AG09309 (cell line): ENCODE measurements at regions not wholly inside any gene's neighbourhood (a gene's known extent, or its start where the extent isn't known, plus 50 kb on each side); places are given as distances from the start of the nearest gene placed in this dataset.
"Not testable (repeated sequence)": the region's sequence is repeated elsewhere in the genome, so short reads cannot be mapped to it uniquely, and the experiment has no call there.

Experiments
- DNase-seq: peaks from one replicate; pipeline ENCODE4 v3.0.0-alpha.2; 2010; ENCODE audit warnings: low read depth
- H3K4me3 ChIP-seq: 2 replicates; pipeline ENCODE4 v1.5.1; 2011; ENCODE audit warnings: mild to moderate bottlenecking, low read depth, low read length, moderate library complexity; ENCODE audit not compliant: control insufficient read depth
- CTCF ChIP-seq: IDR thresholded peaks from 2 replicates; pipeline ENCODE4 v1.5.1; 2011; ENCODE audit warnings: mild to moderate bottlenecking, low read depth, low read length, inconsistent platforms; ENCODE audit not compliant: insufficient read depth, control insufficient read depth; ENCODE audit errors: missing control alignments

DNA sequence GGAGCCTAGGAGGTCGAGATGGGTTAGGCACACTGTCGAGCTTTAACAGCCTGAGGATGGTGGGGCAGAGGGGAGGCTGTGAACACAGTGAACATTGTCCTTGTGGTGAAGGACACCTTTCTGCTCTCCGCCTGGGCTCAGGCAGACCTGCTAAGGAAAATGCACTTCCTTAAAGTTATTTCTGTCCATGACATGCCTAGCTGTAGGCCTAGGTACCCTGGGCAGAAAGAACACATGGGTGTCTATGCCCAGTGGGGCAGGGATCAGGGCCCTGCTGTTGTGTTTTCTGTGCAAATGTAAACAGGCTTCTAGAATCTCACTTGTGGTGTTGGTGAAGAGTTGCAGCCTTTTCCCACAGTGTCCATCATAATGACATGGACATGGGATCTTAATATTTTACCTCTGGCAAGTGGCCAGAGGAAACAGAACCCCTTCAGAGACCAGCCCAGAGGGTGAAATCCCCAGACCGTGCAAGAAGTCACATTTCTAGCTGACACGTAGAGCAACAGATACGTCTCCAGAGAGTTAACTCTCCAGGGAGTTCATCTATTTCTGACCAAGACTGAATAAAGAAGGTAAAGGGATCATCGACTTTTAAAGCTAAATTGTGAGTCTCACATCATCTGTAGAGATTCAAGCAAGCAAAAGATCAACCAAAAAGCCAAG, 79.2 kb downstream of the C9orf152 start:
- H3K4me3 ChIP-seq = no peak overlapping the region
- no peak for DNase-seq
- TF ChIP-seq CTCF = no peak

DNA sequence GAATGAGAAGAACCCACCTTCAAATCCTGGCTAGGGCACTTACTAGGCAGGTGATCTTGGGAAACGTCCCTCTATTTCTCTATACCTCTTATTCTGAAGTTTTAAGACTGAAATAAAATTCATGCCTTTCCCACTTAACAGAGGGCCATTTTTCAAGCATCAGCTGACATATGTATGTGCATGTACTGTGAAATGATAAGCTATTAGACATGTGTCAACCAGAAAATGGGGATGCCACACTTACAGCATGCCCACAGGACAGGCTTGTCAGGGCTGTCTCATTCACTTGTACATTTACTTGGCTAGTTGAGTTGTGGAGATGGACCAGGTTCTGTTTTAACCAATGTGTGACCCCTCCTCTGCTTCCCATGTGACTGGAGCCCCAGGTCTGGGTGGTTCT, 78.5 kb downstream of the C9orf152 start:
- no peak for DNase-seq
- TF ChIP-seq CTCF = no peak
- no peak overlapping the region for H3K4me3 ChIP-seq

GRCh38 chr9:110130211-110130610, 77.7 kb downstream of the C9orf152 start:
- H3K4me3 ChIP-seq = no peak overlapping the region
- DNase-seq = no peak
- no peak for TF ChIP-seq CTCF

DNA sequence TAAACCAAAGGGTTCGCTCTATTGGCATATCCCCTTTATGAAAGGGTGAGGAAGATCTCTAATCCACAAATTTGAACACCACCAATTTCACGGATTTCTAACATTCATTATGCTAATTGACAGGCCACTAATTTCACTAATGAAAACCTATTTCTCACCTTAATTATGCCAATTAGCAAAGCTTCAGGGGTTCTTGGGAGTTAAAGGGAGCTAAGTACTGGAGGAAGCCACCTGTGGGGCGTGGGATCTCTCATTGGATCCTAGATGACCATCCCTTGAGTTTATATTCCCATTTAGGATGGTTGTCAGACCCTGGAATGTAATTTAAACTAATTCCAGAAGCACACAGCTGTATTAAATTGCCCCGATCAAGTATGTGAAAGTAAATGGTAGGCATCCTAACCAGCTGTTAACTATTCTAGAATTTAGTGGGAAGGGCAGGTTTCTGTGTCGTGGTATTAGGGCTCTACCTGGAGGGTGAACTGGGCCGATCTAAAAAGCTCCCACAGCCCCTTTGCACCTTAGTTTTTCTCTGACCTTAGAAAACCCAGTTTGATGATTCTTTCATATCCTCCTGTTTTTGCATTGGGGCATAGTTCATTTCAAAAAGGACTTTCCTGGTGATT, 77.1 kb downstream of the C9orf152 start:
- DNase-seq = no peak
- TF ChIP-seq CTCF = no peak
- no peak overlapping the region for H3K4me3 ChIP-seq

DNA sequence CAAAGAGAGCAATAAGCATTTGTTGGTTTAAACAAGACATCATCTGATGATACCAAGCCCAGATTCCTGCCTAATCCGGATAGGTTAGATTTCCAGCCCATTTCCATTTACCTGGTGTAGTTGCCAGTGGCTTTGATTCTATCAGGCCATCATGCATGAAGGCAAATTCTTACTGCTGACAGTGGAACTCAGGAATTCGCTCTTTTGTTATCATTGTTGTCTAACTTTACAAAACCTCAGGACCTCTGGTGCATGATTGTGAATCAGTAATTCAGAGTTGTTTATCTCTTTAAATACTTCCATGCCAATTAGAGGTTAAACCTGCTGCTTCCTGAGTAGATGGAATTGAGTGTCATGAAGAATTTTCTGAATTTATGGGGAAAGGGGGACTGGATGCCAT, 76.5 kb downstream of the C9orf152 start:
- no peak for TF ChIP-seq CTCF
- no peak overlapping the region for H3K4me3 ChIP-seq
- DNase-seq = no peak

DNA sequence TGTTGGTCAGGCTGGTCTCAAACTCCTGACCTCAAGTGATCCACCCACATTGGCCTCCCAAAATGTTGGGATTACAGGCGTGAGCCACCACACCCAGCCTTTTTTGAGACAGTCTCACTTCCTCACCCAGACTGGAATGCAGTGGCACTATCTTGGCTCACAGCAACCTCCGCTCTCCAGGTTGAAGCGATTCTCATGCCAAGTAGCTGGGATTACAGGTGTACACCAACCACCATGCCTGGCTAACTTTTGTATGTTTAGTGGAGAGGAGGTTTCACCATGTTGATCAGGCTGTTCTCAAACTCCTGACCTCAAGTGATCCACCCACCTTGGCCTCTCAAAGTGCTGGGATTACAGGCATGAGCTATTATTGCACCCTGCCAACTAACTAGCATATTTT, 75.4 kb downstream of the C9orf152 start:
- not testable (repeated sequence) for DNase-seq, H3K4me3 ChIP-seq

DNA sequence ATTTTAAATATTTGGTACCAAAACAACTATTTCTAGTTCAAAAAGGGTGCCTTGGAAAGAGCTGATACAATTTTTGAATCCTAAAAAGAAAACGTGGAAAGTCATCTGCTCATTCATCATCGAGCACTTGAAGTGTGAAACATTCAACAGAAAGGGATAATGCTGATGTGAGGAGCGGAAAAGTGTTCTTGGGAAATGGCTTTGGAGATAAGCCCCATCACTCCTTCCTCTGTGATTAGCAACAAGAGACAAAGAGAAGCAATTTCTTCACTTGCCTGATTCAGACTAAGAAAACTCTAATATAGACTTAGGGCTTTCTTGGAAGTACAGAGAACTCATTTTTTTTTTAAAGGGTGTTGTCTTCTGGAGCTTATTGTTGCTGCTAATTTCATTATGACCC, 74.9 kb downstream of the C9orf152 start:
- H3K4me3 ChIP-seq = no peak overlapping the region
- no peak for DNase-seq
- no peak for TF ChIP-seq CTCF
